GM10266 (cell line): ENCODE measurements at regions not wholly inside any gene's neighbourhood (a gene's known extent, or its start where the extent isn't known, plus 50 kb on each side); places are given as distances from the start of the nearest gene placed in this dataset.
"Not testable (repeated sequence)": the region's sequence is repeated elsewhere in the genome, so short reads cannot be mapped to it uniquely, and the experiment has no call there.

Experiments
- DNase-seq: peaks from one replicate; pipeline ENCODE4 v3.0.0; 2012; ENCODE audit errors: extremely low spot score
- CTCF ChIP-seq: IDR thresholded peaks from 2 replicates; pipeline ENCODE4 v1.5.1; 2012; ENCODE audit warnings: mild to moderate bottlenecking, low read depth; ENCODE audit not compliant: control insufficient read depth, insufficient read depth; ENCODE audit errors: missing control alignments

GRCh38 chrX:122272011-122272410 lies 912.1 kb upstream of the GRIA3 start:
- TF ChIP-seq CTCF, result no peak
- no peak for DNase-seq

GRCh38 chrX:122279746-122280145 lies 904.3 kb upstream of the GRIA3 start:
- no peak for DNase-seq
- TF ChIP-seq CTCF, result no peak

GRCh38 chrX:122299822-122300221 lies 884.3 kb upstream of the GRIA3 start:
- not testable (repeated sequence) for DNase-seq

- no peak for DNase-seq
- TF ChIP-seq CTCF, result no peak
Observed at GRCh38 chrX:122301491-122301890, 882.6 kb upstream of the GRIA3 start.

- DNase-seq, result no peak
Observed at GRCh38 chrX:122303761-122304160, 880.3 kb upstream of the GRIA3 start.

GRCh38 chrX:122344816-122345215 lies 839.3 kb upstream of the GRIA3 start:
- TF ChIP-seq CTCF, result no peak
- DNase-seq, result no peak

More at GRCh38 chrX:122303761-122304160, 880.3 kb upstream of the GRIA3 start:
- TF ChIP-seq CTCF, result no peak

GRCh38 chrX:122363112-122363795 lies 820.8 kb upstream of the GRIA3 start:
- no peak for DNase-seq
- TF ChIP-seq CTCF, result no peak

GRCh38 chrX:122375533-122375932 lies 808.5 kb upstream of the GRIA3 start:
- not testable (repeated sequence) for DNase-seq
